Neural progenitor cell (in vitro differentiated cells): ENCODE measurements at regions not wholly inside any gene's neighbourhood (a gene's known extent, or its start where the extent isn't known, plus 50 kb on each side); places are given as distances from the start of the nearest gene placed in this dataset.

ENCODE experiments used
- EZH2 ChIP-seq: fragments of 200-600 bp; sonication (generic); IDR thresholded peaks from 2 replicates; pipeline ENCODE4 v1.6.1; 2017; ENCODE audit warnings: antibody characterized with exemption, mild to moderate bottlenecking, moderate library complexity
- EZH2phosphoT487 ChIP-seq: fragments of 200-600 bp; sonication (generic); IDR thresholded peaks from 2 replicates; pipeline ENCODE4 v1.6.1; 2017; ENCODE audit warnings: antibody characterized with exemption
- TF ChIP-seq, protein P1 (sequence below): fragments of 200-600 bp; sonication (generic); IDR thresholded peaks from 2 replicates; pipeline ENCODE4 v1.5.1; 2017; ENCODE audit warnings: antibody characterized with exemption, mild to moderate bottlenecking

DNA sequence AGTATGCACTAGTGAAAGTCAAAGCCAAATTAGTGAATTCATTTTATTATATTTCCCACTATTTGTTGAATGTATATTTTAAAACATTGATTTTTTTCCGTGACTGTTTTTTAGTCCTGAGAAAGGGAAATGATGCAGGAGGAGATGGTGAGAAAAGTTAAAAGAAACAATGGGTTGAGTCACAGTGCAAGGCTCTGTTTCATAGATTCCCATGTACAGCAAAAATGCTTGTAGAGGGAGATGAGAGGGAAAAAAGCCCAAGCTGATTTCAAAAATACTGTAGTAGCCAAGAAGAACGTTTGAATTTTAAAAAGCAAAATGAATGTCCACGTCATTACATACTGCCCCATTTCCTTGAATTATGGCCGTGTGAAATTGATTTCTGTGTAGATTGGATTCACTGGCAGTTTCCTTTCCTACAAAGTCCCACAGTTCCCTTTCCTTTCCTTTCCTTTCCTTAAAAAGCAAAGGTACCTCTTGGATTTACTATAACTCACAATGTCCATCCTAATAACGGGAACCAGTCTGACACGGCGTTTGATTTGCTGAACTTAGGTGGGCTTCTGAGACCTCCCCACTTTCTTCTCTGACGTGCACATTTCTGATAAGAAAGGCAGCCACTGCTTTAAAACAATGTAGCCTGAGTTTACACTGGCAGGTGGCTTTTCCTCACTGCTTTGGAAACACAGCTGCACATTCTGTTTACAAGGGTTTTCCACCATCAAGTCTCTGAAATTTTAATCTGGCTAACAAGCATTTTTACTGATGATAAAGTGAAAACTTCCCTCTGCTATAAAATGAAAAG, 63.7 kb downstream of the SPCS3 start:
- TF ChIP-seq, protein P1, sequence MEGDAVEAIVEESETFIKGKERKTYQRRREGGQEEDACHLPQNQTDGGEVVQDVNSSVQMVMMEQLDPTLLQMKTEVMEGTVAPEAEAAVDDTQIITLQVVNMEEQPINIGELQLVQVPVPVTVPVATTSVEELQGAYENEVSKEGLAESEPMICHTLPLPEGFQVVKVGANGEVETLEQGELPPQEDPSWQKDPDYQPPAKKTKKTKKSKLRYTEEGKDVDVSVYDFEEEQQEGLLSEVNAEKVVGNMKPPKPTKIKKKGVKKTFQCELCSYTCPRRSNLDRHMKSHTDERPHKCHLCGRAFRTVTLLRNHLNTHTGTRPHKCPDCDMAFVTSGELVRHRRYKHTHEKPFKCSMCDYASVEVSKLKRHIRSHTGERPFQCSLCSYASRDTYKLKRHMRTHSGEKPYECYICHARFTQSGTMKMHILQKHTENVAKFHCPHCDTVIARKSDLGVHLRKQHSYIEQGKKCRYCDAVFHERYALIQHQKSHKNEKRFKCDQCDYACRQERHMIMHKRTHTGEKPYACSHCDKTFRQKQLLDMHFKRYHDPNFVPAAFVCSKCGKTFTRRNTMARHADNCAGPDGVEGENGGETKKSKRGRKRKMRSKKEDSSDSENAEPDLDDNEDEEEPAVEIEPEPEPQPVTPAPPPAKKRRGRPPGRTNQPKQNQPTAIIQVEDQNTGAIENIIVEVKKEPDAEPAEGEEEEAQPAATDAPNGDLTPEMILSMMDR: no peak
- TF ChIP-seq EZH2: no peak
- no peak for TF ChIP-seq EZH2phosphoT487
